ENCODE measurements at regions not wholly inside any gene's neighbourhood (a gene's known extent, or its start where the extent isn't known, plus 50 kb on each side); places are given as distances from the start of the nearest gene placed in this dataset.

GRCh38 chr12:77601069-77601468, 229.6 kb upstream of the NAV3 start:
- TF ChIP-seq CTCF (IDR thresholded peaks at IDR 0.05) (no peak), POLR2A (IDR thresholded peaks at IDR 0.05) (no peak)
